Mesodermal cell (in vitro differentiated cells): ENCODE measurements at regions not wholly inside any gene's neighbourhood (a gene's known extent, or its start where the extent isn't known, plus 50 kb on each side); places are given as distances from the start of the nearest gene placed in this dataset.

Experiments used
- H3K27ac ChIP-seq: 2 replicates; pipeline ENCODE4 v1.7.0; 2013; ENCODE audit warnings: mild to moderate bottlenecking, low read depth, low read length, moderate library complexity; ENCODE audit not compliant: severe bottlenecking
- H3K36me3 ChIP-seq: 2 replicates; pipeline ENCODE4 v1.7.1; 2013; ENCODE audit warnings: mild to moderate bottlenecking, low read length, moderate library complexity; ENCODE audit not compliant: control insufficient read depth, insufficient read depth
- H3K4me1 ChIP-seq: one replicate; pipeline ENCODE4 v1.7.1; 2013; ENCODE audit warnings: mild to moderate bottlenecking, low read length; ENCODE audit not compliant: insufficient read depth, control insufficient read depth, poor library complexity, severe bottlenecking
- H3K4me3 ChIP-seq: 2 replicates; pipeline ENCODE4 v1.7.0; 2013; ENCODE audit warnings: low read length, control low read depth, mild to moderate bottlenecking; ENCODE audit not compliant: insufficient read depth, poor library complexity, severe bottlenecking; ENCODE audit errors: extremely low read depth
- H3K9me3 ChIP-seq: 2 replicates; pipeline ENCODE4 v1.7.1; 2013; ENCODE audit warnings: mild to moderate bottlenecking, low read length, moderate library complexity; ENCODE audit not compliant: control insufficient read depth
- WGBS, 2 experiments: methylation state at CpG; one replicate each; pipeline ENCODE4 v1.1.5; 2013; ENCODE audit warnings: missing lambda C conversion rate in 2 of 2; ENCODE audit not compliant: insufficient coverage in 2 of 2; 5-methylcytosine and 5-hydroxymethylcytosine counted together

- 92 to 97% methylated on average over 5 of the region's 6 CpGs for WGBS, 2 experiments
- Histone ChIP-seq H3K27ac (no peak overlapping the region), H3K4me3 (no peak overlapping the region), H3K36me3 (no peaks in the 10 kb centered on the region), H3K9me3 (no peaks in the 10 kb centered on the region), H3K4me1 (peaks cover 15% of the 10 kb centered on the region)
Observed at GRCh38 chr12:93318720-93319522, 58.8 kb upstream of the NUDT4 start.

DNA sequence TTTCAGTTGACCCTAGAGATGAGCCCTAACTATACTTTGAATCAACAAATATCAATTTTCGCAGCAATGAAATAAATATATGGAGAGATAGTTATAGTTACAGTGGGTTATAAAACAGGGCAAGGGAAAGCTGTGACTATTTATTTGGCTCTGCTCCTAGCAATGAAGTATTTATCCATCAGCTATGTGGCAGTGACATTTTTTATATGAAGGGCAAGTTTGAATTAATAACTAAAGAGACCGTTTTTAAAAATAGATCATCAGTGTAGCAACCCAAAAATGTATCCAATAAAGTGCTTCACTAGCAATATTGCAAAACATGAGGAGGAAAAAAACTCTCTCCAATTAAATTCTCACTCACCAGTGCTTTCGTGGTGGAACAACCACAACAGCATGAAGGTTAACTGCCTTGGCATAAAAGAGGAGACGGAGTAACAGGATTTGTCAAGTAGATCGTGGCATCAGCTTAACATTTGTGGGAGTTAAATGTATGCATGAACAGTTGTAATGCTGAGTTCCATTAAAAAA, 58.1 kb upstream of the NUDT4 start:
- WGBS, 2 experiments, result 75 to 96% methylated on average over 1 to 3 of the region's 5 CpGs
- H3K4me3 ChIP-seq, result no peak overlapping the region
- no peaks in the 10 kb centered on the region for H3K36me3 ChIP-seq
- H3K4me1 ChIP-seq, result peaks cover 17% of the 10 kb centered on the region
- H3K9me3 ChIP-seq, result no peaks in the 10 kb centered on the region
- H3K27ac ChIP-seq, result no peak overlapping the region

GRCh38 chr12:93322784-93323183, 54.9 kb upstream of the NUDT4 start:
- Histone ChIP-seq H3K27ac (no peak overlapping the region), H3K9me3 (no peaks in the 10 kb centered on the region), H3K4me3 (no peak overlapping the region), H3K4me1 (peaks cover 10% of the 10 kb centered on the region), H3K36me3 (no peaks in the 10 kb centered on the region)
- WGBS, 2 experiments, result no CpG with 5 or more reads among the region's 2 CpGs

- H3K4me3 ChIP-seq, result no peak overlapping the region
- WGBS, 2 experiments, result 78 to 85% methylated on average over 4 to 5 of the region's 5 CpGs
- no peak overlapping the region for H3K27ac ChIP-seq
- H3K9me3 ChIP-seq, result no peaks in the 10 kb centered on the region
- H3K36me3 ChIP-seq, result no peaks in the 10 kb centered on the region
- H3K4me1 ChIP-seq, result peaks cover 10% of the 10 kb centered on the region
Observed at GRCh38 chr12:93323625-93324329, 53.9 kb upstream of the NUDT4 start.

GRCh38 chr12:93325855-93326254, 51.9 kb upstream of the NUDT4 start:
- Histone ChIP-seq H3K9me3 (no peaks in the 10 kb centered on the region), H3K27ac (no peak overlapping the region), H3K36me3 (no peaks in the 10 kb centered on the region), H3K4me3 (no peak overlapping the region), H3K4me1 (peaks cover 10% of the 10 kb centered on the region)
- 87 to 99% methylated on average over 2 to 5 of the region's 7 CpGs for WGBS, 2 experiments
